ENCODE measurements at regions not wholly inside any gene's neighbourhood (a gene's known extent, or its start where the extent isn't known, plus 50 kb on each side); places are given as distances from the start of the nearest gene placed in this dataset.

GRCh38 chrX:13483773-13484172, 85.6 kb upstream of the EGFL6 start:
- TF ChIP-seq CTCF (IDR thresholded peaks at IDR 0.05) = no peak
- no peak for TF ChIP-seq POLR2AphosphoS5 (IDR thresholded peaks at IDR 0.05)
- TF ChIP-seq EP300 (IDR thresholded peaks at IDR 0.05) = no peak

Data from stomach (tissue), 4 donors.